OCI-LY3 (cell line): ENCODE measurements at regions not wholly inside any gene's neighbourhood (a gene's known extent, or its start where the extent isn't known, plus 50 kb on each side); places are given as distances from the start of the nearest gene placed in this dataset.

Source experiments
- EZH2phosphoT487 ChIP-seq: fragments of 200-600 bp; shearing (Covaris generic); IDR thresholded peaks from 2 replicates; pipeline ENCODE4 v1.6.1; 2018; ENCODE audit warnings: antibody characterized with exemption, mixed run types, low read depth
- TF ChIP-seq, protein P1 (sequence below): fragments of 200-600, 300-600 bp; sonication (generic); IDR thresholded peaks from 2 replicates; pipeline ENCODE4 v1.5.1; 2014; ENCODE audit warnings: antibody characterized with exemption, low read length, low read depth

GRCh38 chr6:168920289-168920688 is 333.4 kb downstream of the THBS2 start:
- TF ChIP-seq, protein P1, sequence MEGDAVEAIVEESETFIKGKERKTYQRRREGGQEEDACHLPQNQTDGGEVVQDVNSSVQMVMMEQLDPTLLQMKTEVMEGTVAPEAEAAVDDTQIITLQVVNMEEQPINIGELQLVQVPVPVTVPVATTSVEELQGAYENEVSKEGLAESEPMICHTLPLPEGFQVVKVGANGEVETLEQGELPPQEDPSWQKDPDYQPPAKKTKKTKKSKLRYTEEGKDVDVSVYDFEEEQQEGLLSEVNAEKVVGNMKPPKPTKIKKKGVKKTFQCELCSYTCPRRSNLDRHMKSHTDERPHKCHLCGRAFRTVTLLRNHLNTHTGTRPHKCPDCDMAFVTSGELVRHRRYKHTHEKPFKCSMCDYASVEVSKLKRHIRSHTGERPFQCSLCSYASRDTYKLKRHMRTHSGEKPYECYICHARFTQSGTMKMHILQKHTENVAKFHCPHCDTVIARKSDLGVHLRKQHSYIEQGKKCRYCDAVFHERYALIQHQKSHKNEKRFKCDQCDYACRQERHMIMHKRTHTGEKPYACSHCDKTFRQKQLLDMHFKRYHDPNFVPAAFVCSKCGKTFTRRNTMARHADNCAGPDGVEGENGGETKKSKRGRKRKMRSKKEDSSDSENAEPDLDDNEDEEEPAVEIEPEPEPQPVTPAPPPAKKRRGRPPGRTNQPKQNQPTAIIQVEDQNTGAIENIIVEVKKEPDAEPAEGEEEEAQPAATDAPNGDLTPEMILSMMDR: no peak
- no peak for TF ChIP-seq EZH2phosphoT487
